ENCODE measurements at regions not wholly inside any gene's neighbourhood (a gene's known extent, or its start where the extent isn't known, plus 50 kb on each side); places are given as distances from the start of the nearest gene placed in this dataset.
"Not testable (repeated sequence)": the region's sequence is repeated elsewhere in the genome, so short reads cannot be mapped to it uniquely, and the experiment has no call there.

DNA sequence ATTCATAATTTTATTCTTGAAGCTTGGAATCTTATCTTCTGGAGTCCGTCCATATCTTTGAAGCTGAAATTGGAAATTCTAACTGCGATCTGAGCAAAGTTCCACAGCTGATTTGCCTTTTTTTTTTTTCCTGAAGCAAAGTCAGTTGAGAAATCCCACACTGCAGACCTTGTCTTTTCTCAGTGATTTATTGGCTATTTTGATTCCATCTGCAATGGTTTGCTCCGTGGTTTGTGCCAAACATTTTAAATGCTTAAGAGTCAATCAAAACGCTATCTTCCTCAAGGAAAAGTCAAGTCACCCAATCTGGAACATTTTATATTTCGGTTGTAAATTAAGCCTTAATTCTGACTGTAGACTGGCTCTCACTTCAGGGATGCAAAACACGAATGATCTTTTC, 88.2 kb upstream of the GRIK1 start:
- ATAC-seq (no peak), DNase-seq (ENCODE audit: low read depth, low spot score) (no peak), FAIRE-seq (no peak)
- SMC1A ChIA-PET (ENCODE audit: uncharacterized antibody, unreplicated experiment): no interaction called here
- no peaks in the 10 kb centered on the region for H3K27me3 ChIP-seq (replicated peaks in 1 of 2; ENCODE audit: control insufficient read depth in 2 of 2, insufficient read depth in 2 of 2, low read length in 1 of 2)
- 16% methylated on average over 6 of the region's 6 CpGs for WGBS (ENCODE audit: insufficient coverage, insufficient replicate concordance, low lambda C conversion rate, missing lambda C conversion rate)
- H3K27ac ChIP-seq (ENCODE audit: control insufficient read depth, insufficient read depth): no peak overlapping the region
- no peaks in the 10 kb centered on the region for H4K20me1 ChIP-seq (ENCODE audit: control insufficient read depth, insufficient read depth)
- H3K4me2 ChIP-seq (ENCODE audit: control insufficient read depth, insufficient read depth): no peak overlapping the region
- no peak overlapping the region for H2AFZ ChIP-seq (ENCODE audit: control insufficient read depth, low read depth, low read length)
- no peaks in the 10 kb centered on the region for H3K9me3 ChIP-seq (replicated peaks; ENCODE audit: control insufficient read depth, insufficient read depth, low read length)
- no peak overlapping the region for H3K4me3 ChIP-seq
- RAD21 ChIA-PET (ENCODE audit: unreplicated experiment): no interaction called here
- in situ Hi-C loops (cut with MboI): no loop called here
- intact Hi-C loops (cut with micrococcal nuclease; ENCODE audit: unreplicated experiment): no loop called here
- no peaks in the 10 kb centered on the region for H3K79me2 ChIP-seq (ENCODE audit: control insufficient read depth, insufficient read depth, low read length)
- H3K9ac ChIP-seq (ENCODE audit: control insufficient read depth, insufficient read depth, low read length): no peak overlapping the region
- POLR2A ChIA-PET: no interaction called here
- H3K4me1 ChIP-seq (ENCODE audit: control insufficient read depth, insufficient read depth, low read length): no peaks in the 10 kb centered on the region
- no TSS peak for BruUV-seq (replicated peaks)
- no peaks in the 10 kb centered on the region for H3K36me3 ChIP-seq (ENCODE audit: control insufficient read depth in 2 of 2, insufficient read depth in 2 of 2, low read length in 1 of 2)
- CTCF ChIA-PET: no interaction called here
- no peak for TF ChIP-seq GATAD2B (conservative IDR thresholded peaks at IDR 0.05; ENCODE audit: low read depth)
- TF ChIP-seq YBX1 (IDR thresholded peaks at IDR 0.05): no peak
- TF ChIP-seq SMARCA5 (IDR thresholded peaks at IDR 0.05): no peak

DNA sequence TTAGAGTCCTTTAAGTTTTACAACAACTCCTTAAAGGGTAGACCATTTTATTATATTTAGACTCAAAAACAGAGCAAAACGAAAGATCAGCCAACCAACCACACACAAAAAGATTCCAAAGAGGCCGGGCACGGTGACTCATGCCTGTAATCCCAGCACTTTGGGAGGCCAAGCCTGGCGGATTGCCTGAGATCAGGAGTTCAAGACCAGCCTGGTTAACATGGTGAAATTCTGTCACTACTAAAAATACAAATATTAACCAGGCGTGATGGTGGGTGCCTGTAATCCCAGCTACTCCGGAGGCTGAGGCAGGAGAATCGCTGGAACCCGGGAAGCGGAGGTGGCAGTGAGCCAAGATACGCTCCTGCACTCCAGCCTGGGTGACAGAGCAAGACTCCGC, 83.3 kb upstream of the GRIK1 start:
- WGBS (ENCODE audit: insufficient coverage, insufficient replicate concordance, low lambda C conversion rate, missing lambda C conversion rate): 18% methylated on average over 9 of the region's 11 CpGs
- H3K9ac ChIP-seq (ENCODE audit: control insufficient read depth, insufficient read depth, low read length); H3K27me3 ChIP-seq (replicated peaks in 1 of 2; ENCODE audit: control insufficient read depth in 2 of 2, insufficient read depth in 2 of 2, low read length in 1 of 2); H4K20me1 ChIP-seq (ENCODE audit: control insufficient read depth, insufficient read depth); H3K36me3 ChIP-seq (ENCODE audit: control insufficient read depth in 2 of 2, insufficient read depth in 2 of 2, low read length in 1 of 2); H3K27ac ChIP-seq (ENCODE audit: control insufficient read depth, insufficient read depth); H3K79me2 ChIP-seq (ENCODE audit: control insufficient read depth, insufficient read depth, low read length); H2AFZ ChIP-seq (ENCODE audit: control insufficient read depth, low read depth, low read length); SMC1A ChIA-PET (ENCODE audit: uncharacterized antibody, unreplicated experiment); H3K4me1 ChIP-seq (ENCODE audit: control insufficient read depth, insufficient read depth, low read length); BruUV-seq (replicated peaks); in situ Hi-C loops (cut with MboI); ATAC-seq; intact Hi-C loops (cut with micrococcal nuclease; ENCODE audit: unreplicated experiment); H3K4me2 ChIP-seq (ENCODE audit: control insufficient read depth, insufficient read depth); H3K9me3 ChIP-seq (replicated peaks; ENCODE audit: control insufficient read depth, insufficient read depth, low read length); H3K4me3 ChIP-seq; FAIRE-seq; POLR2A ChIA-PET; CTCF ChIA-PET; DNase-seq (ENCODE audit: low read depth, low spot score): not testable (repeated sequence)
- RAD21 ChIA-PET (ENCODE audit: unreplicated experiment): interaction anchor here (0.6 kb wide), 1 partner anchor 76 kb away, joined by 3 read pairs; no protein-coding TSS in a partner anchor
